ENCODE measurements at regions not wholly inside any gene's neighbourhood (a gene's known extent, or its start where the extent isn't known, plus 50 kb on each side); places are given as distances from the start of the nearest gene placed in this dataset.

DNA sequence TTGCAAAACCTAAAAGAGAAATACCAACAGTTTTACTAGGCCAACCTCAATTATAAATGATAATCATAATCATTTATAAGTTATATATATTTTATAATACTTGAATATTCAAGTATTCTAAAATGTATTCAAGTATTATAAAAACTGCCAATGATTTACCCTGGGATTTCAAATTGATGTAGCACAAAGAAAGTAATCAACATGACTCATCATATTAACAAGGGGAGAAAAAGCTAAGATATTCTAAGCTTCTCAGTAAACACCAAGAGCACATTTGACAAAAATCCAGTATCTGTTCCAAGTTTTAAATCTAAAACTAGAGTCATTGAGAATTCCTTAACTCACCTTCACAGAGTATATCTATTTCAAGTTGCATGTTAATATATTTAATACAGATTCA is 56.1 kb downstream of the CAPZA3 start:
- H3K4me3 ChIP-seq (ENCODE audit: low read length in 2 of 2): no peak overlapping the region
- no peak overlapping the region for H3K27ac ChIP-seq (ENCODE audit: low read length)
- no peak overlapping the region for H3K9ac ChIP-seq (ENCODE audit: low read length in 2 of 2)
- no peaks in the 10 kb centered on the region for H3K27me3 ChIP-seq (ENCODE audit: control insufficient read depth in 1 of 2, insufficient read depth in 2 of 2, low read length in 2 of 2)
- H3K36me3 ChIP-seq (ENCODE audit: control insufficient read depth in 2 of 2, insufficient read depth in 2 of 2, low read length in 2 of 2): no peaks in the 10 kb centered on the region
- peaks cover 0 to 4% of the 10 kb centered on the region in 2 donors for H3K9me3 ChIP-seq (ENCODE audit: control insufficient read depth in 2 of 2, low read length in 2 of 2)
- peaks cover 9% of the 10 kb centered on the region for H3K4me1 ChIP-seq (ENCODE audit: control insufficient read depth, insufficient read depth, low read length)

DNA sequence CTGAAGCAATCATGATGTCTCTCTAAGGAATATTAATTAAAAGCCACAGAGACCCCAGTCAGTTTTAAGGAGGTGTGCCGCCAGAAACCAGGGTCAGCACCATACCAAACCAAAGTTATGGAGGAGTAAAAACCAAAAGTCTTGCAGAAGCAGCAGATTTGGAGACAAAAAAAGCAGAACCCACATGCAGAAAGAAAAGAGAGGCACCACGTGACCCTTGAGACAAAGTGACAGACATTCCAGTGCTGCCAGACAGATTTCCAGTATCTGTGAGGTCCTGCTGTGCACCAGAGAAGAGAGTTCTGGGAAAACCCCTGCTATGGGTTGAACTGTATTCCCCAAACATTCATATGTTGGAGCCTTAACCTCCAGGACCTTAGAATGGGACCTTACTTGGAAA is 59.7 kb downstream of the CAPZA3 start:
- Histone ChIP-seq H3K4me3 (ENCODE audit: low read length in 2 of 2) (no peak overlapping the region), H3K27me3 (ENCODE audit: control insufficient read depth in 1 of 2, insufficient read depth in 2 of 2, low read length in 2 of 2) (no peaks in the 10 kb centered on the region), H3K9me3 (ENCODE audit: control insufficient read depth in 2 of 2, low read length in 2 of 2) (no peaks in the 10 kb centered on the region), H3K9ac (ENCODE audit: low read length in 2 of 2) (no peak overlapping the region), H3K27ac (ENCODE audit: low read length) (peak overlapping the region; percentile 61), H3K4me1 (ENCODE audit: control insufficient read depth, insufficient read depth, low read length) (peaks cover 9% of the 10 kb centered on the region), H3K36me3 (ENCODE audit: control insufficient read depth in 2 of 2, insufficient read depth in 2 of 2, low read length in 2 of 2) (no peaks in the 10 kb centered on the region)

DNA sequence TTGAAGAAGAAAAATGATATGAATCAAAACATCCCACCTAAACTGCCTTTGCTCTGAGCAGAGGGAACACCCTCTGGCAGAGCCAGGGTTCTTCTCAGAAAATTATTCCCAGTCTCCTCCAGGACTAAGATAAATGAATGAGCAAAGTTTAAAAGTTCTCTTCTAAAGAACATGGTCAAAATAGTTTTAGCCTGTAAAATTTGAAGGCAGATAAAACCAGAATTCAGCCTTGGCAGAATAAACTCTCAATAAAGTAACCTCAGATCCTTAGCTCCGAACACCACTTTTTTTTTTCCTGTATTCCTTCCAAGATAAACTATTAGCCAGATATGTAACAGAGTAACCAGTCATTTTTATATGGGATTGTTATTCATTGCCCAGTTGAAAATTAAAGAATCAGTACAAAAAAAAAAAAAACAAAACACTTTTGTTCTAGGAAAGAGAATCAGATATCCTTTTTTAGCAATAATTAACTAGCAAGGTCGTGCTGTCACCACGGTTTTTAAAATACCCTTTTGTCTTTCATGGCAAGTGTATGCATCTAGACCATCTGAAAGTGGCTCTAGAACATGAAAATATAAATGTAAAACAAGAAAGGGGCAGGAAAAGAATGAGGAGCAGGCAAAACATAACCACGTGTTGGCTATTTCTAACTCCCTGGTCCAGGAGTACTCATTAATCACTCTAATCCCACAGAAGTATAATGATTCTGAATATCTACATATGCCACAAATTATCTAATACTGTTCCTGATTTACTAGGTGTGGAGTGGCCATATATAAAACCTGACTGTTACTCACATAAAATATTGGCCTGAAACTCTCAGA is 60.8 kb downstream of the CAPZA3 start:
- H3K27me3 ChIP-seq (ENCODE audit: control insufficient read depth in 1 of 2, insufficient read depth in 2 of 2, low read length in 2 of 2): no peaks in the 10 kb centered on the region
- H3K9ac ChIP-seq (ENCODE audit: low read length in 2 of 2): no peak overlapping the region
- no peaks in the 10 kb centered on the region for H3K9me3 ChIP-seq (ENCODE audit: control insufficient read depth in 2 of 2, low read length in 2 of 2)
- peaks cover 7% of the 10 kb centered on the region for H3K4me1 ChIP-seq (ENCODE audit: control insufficient read depth, insufficient read depth, low read length)
- peak overlapping the region; percentile 61 for H3K27ac ChIP-seq (ENCODE audit: low read length)
- H3K36me3 ChIP-seq (ENCODE audit: control insufficient read depth in 2 of 2, insufficient read depth in 2 of 2, low read length in 2 of 2): no peaks in the 10 kb centered on the region
- H3K4me3 ChIP-seq (ENCODE audit: low read length in 2 of 2): peak overlapping the region in 1 of 2 donors; percentile 1

- no peaks in the 10 kb centered on the region for H3K27me3 ChIP-seq (ENCODE audit: control insufficient read depth in 1 of 2, insufficient read depth in 2 of 2, low read length in 2 of 2)
- no peaks in the 10 kb centered on the region for H3K36me3 ChIP-seq (ENCODE audit: control insufficient read depth in 2 of 2, insufficient read depth in 2 of 2, low read length in 2 of 2)
- no peak overlapping the region for H3K4me3 ChIP-seq (ENCODE audit: low read length in 2 of 2)
- H3K27ac ChIP-seq (ENCODE audit: low read length): no peak overlapping the region
- H3K9me3 ChIP-seq (ENCODE audit: control insufficient read depth in 2 of 2, low read length in 2 of 2): no peaks in the 10 kb centered on the region
- peaks cover 7% of the 10 kb centered on the region for H3K4me1 ChIP-seq (ENCODE audit: control insufficient read depth, insufficient read depth, low read length)
- no peak overlapping the region for H3K9ac ChIP-seq (ENCODE audit: low read length in 2 of 2)
These were observed 61.6 kb downstream of the CAPZA3 start for GRCh38 chr12:18799561-18799960.

- Histone ChIP-seq H3K4me3 (ENCODE audit: low read length in 2 of 2) (no peak overlapping the region), H3K4me1 (ENCODE audit: control insufficient read depth, insufficient read depth, low read length) (no peaks in the 10 kb centered on the region), H3K27ac (ENCODE audit: low read length) (no peak overlapping the region), H3K9me3 (ENCODE audit: control insufficient read depth in 2 of 2, low read length in 2 of 2) (no peaks in the 10 kb centered on the region), H3K36me3 (ENCODE audit: control insufficient read depth in 2 of 2, insufficient read depth in 2 of 2, low read length in 2 of 2) (no peaks in the 10 kb centered on the region), H3K27me3 (ENCODE audit: control insufficient read depth in 1 of 2, insufficient read depth in 2 of 2, low read length in 2 of 2) (no peaks in the 10 kb centered on the region), H3K9ac (ENCODE audit: low read length in 2 of 2) (no peak overlapping the region)
These were observed 67.8 kb downstream of the CAPZA3 start for GRCh38 chr12:18805516-18806248.

- no peak overlapping the region for H3K9ac ChIP-seq (ENCODE audit: low read length in 2 of 2)
- H3K36me3 ChIP-seq (ENCODE audit: control insufficient read depth in 2 of 2, insufficient read depth in 2 of 2, low read length in 2 of 2): no peaks in the 10 kb centered on the region
- no peaks in the 10 kb centered on the region for H3K9me3 ChIP-seq (ENCODE audit: control insufficient read depth in 2 of 2, low read length in 2 of 2)
- no peaks in the 10 kb centered on the region for H3K27me3 ChIP-seq (ENCODE audit: control insufficient read depth in 1 of 2, insufficient read depth in 2 of 2, low read length in 2 of 2)
- H3K4me1 ChIP-seq (ENCODE audit: control insufficient read depth, insufficient read depth, low read length): no peaks in the 10 kb centered on the region
- no peak overlapping the region for H3K4me3 ChIP-seq (ENCODE audit: low read length in 2 of 2)
- no peak overlapping the region for H3K27ac ChIP-seq (ENCODE audit: low read length)
These were observed 69.8 kb downstream of the CAPZA3 start for GRCh38 chr12:18807714-18808113.

DNA sequence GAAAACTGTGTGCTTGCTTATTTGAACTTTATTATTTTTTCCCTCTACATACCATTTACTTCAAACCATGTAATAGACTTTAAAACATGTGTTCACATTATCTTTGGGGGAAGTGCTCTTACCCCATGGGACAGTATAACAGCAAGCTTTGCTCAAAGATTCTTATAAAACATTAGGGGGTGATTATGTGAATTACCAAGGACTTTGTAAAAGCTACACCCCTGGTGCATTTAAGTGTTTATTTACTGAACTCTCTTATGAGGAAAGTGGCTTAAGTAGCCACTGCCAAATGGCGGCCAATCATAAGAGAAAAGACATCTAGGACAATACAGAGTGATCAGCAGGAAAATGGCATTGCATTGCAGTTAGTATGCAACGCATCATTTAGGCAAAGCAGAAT is 70.3 kb downstream of the CAPZA3 start:
- no peak overlapping the region for H3K4me3 ChIP-seq (ENCODE audit: low read length in 2 of 2)
- H3K9ac ChIP-seq (ENCODE audit: low read length in 2 of 2): no peak overlapping the region
- H3K27me3 ChIP-seq (ENCODE audit: control insufficient read depth in 1 of 2, insufficient read depth in 2 of 2, low read length in 2 of 2): no peaks in the 10 kb centered on the region
- no peaks in the 10 kb centered on the region for H3K9me3 ChIP-seq (ENCODE audit: control insufficient read depth in 2 of 2, low read length in 2 of 2)
- no peaks in the 10 kb centered on the region for H3K36me3 ChIP-seq (ENCODE audit: control insufficient read depth in 2 of 2, insufficient read depth in 2 of 2, low read length in 2 of 2)
- H3K4me1 ChIP-seq (ENCODE audit: control insufficient read depth, insufficient read depth, low read length): no peaks in the 10 kb centered on the region
- no peak overlapping the region for H3K27ac ChIP-seq (ENCODE audit: low read length)

DNA sequence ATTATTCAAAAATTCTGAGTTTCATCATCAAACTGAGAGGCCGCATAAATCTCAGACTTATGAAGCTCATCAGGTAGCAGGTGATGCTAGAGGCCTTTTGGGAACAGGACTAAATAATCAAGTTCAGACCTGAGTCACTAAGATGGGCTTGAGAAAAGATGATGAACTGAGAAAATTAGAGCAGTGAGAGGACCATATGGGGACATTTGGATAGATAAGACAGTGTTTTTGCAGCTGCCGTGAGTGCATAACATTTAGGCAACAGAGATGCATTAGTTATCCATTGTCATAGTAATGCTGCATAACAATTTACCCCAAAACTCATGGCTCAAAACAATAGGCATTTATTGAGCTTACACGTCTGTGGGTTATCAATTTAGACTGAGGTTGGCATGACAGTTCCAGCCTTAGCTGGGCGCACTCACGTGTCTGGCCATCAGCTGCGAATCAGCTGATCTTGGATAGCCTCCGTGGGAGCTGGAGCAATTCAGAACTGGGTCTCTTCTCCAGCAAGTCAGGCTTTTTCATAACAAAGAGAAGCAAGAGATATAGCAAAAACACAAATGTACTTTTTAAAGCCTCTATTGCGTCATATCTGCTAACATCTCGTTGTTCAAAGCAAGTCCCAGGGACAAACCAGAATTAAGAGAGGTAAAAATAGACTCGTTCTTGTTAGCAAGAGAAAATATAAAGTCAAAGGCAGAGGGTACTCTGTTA is 72.8 kb downstream of the CAPZA3 start:
- Histone ChIP-seq H3K36me3 (ENCODE audit: control insufficient read depth in 2 of 2, insufficient read depth in 2 of 2, low read length in 2 of 2) (no peaks in the 10 kb centered on the region), H3K27ac (ENCODE audit: low read length) (no peak overlapping the region), H3K4me3 (ENCODE audit: low read length in 2 of 2) (no peak overlapping the region), H3K4me1 (ENCODE audit: control insufficient read depth, insufficient read depth, low read length) (no peaks in the 10 kb centered on the region), H3K9me3 (ENCODE audit: control insufficient read depth in 2 of 2, low read length in 2 of 2) (no peaks in the 10 kb centered on the region), H3K27me3 (ENCODE audit: control insufficient read depth in 1 of 2, insufficient read depth in 2 of 2, low read length in 2 of 2) (no peaks in the 10 kb centered on the region), H3K9ac (ENCODE audit: low read length in 2 of 2) (no peak overlapping the region)

- no peak overlapping the region for H3K4me3 ChIP-seq (ENCODE audit: low read length in 2 of 2)
- H3K9me3 ChIP-seq (ENCODE audit: control insufficient read depth in 2 of 2, low read length in 2 of 2): no peaks in the 10 kb centered on the region
- no peaks in the 10 kb centered on the region for H3K27me3 ChIP-seq (ENCODE audit: control insufficient read depth in 1 of 2, insufficient read depth in 2 of 2, low read length in 2 of 2)
- H3K4me1 ChIP-seq (ENCODE audit: control insufficient read depth, insufficient read depth, low read length): no peaks in the 10 kb centered on the region
- H3K36me3 ChIP-seq (ENCODE audit: control insufficient read depth in 2 of 2, insufficient read depth in 2 of 2, low read length in 2 of 2): no peaks in the 10 kb centered on the region
- H3K27ac ChIP-seq (ENCODE audit: low read length): no peak overlapping the region
- H3K9ac ChIP-seq (ENCODE audit: low read length in 2 of 2): no peak overlapping the region
These were observed 73.4 kb downstream of the CAPZA3 start for GRCh38 chr12:18811273-18811672.

DNA sequence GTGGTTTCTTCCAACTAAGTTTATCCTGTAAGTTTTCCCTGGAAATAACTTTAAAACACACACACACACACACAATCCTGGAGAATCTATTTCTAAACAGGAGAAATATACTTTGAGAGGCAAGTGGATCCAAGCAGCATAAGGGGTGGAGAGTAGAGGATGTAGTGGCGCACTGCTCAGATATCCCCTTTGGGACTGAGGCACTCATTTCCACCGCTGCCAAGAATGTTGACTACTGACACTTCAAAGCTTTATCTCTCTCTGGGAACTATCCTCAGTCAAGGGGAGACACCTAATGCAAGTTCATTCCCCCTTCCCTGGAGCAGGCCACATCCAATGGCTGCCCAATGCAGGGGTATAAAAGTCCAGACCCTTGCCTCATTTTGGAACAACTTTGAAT is 75.8 kb downstream of the CAPZA3 start:
- no peaks in the 10 kb centered on the region for H3K4me1 ChIP-seq (ENCODE audit: control insufficient read depth, insufficient read depth, low read length)
- no peaks in the 10 kb centered on the region for H3K36me3 ChIP-seq (ENCODE audit: control insufficient read depth in 2 of 2, insufficient read depth in 2 of 2, low read length in 2 of 2)
- H3K9me3 ChIP-seq (ENCODE audit: control insufficient read depth in 2 of 2, low read length in 2 of 2): no peaks in the 10 kb centered on the region
- no peak overlapping the region for H3K9ac ChIP-seq (ENCODE audit: low read length in 2 of 2)
- H3K4me3 ChIP-seq (ENCODE audit: low read length in 2 of 2): no peak overlapping the region
- H3K27me3 ChIP-seq (ENCODE audit: control insufficient read depth in 1 of 2, insufficient read depth in 2 of 2, low read length in 2 of 2): no peaks in the 10 kb centered on the region
- no peak overlapping the region for H3K27ac ChIP-seq (ENCODE audit: low read length)
